Skeletal muscle tissue (tissue), 3 donors: ENCODE measurements at regions not wholly inside any gene's neighbourhood (a gene's known extent, or its start where the extent isn't known, plus 50 kb on each side); places are given as distances from the start of the nearest gene placed in this dataset.

Experiments used
- H3K27ac ChIP-seq: one replicate; pipeline ENCODE4 v1.7.0; 2013; ENCODE audit warnings: mild to moderate bottlenecking, low read depth, low read length, inconsistent platforms
- H3K27me3 ChIP-seq, 3 donors: one replicate each; pipeline ENCODE4 v1.7.0; 2013; ENCODE audit warnings: low read length in 3 of 3; ENCODE audit not compliant: control insufficient read depth in 3 of 3, insufficient read depth in 3 of 3
- H3K36me3 ChIP-seq, 3 donors: one replicate each; pipeline ENCODE4 v1.7.0; 2013; ENCODE audit warnings: low read length in 3 of 3; ENCODE audit not compliant: control insufficient read depth in 3 of 3, insufficient read depth in 3 of 3
- H3K4me1 ChIP-seq, 3 donors: one replicate each; pipeline ENCODE4 v1.7.0; 2013; ENCODE audit warnings: low read length in 3 of 3, mild to moderate bottlenecking in 3 of 3; ENCODE audit not compliant: control insufficient read depth in 3 of 3, insufficient read depth in 3 of 3
- H3K4me3 ChIP-seq, 3 donors: one replicate each; pipeline ENCODE4 v1.7.0; 2013; ENCODE audit warnings: low read length in 3 of 3
- H3K9ac ChIP-seq, 3 donors: one replicate each; pipeline ENCODE4 v1.7.0; 2013; ENCODE audit warnings: low read length in 3 of 3, mild to moderate bottlenecking in 3 of 3, moderate library complexity in 2 of 3, low read depth in 1 of 3
- H3K9me3 ChIP-seq, 3 donors: one replicate each; pipeline ENCODE4 v1.7.0; 2013; ENCODE audit warnings: low read length in 3 of 3; ENCODE audit not compliant: control insufficient read depth in 3 of 3
- donor health status: Osteomylitis.

DNA sequence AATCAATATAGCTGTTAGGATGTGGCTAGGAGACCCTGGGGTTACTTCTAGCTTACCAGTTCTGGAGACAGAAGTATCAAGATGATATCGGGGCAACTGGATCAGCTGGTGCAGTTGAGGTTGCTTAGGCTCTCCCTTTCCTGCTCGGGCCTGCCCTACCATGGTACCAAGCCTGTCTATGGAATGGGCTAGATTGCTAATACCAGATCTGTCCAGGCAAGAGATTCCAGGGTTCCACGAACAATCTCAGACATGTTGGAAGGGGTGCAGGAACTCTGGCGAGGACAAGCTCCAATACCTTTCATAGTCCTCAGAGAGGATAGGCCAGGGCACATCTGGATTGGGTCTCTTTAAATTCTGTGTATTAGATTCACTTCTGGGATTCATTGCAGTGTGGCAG lies 53.8 kb downstream of the ADM start:
- Histone ChIP-seq H3K9ac (no peak overlapping the region), H3K4me1 (peaks cover 4 to 8% (median 6%) of the 10 kb centered on the region in 3 donors), H3K27me3 (no peaks in the 10 kb centered on the region), H3K27ac (no peak overlapping the region), H3K4me3 (no peak overlapping the region), H3K36me3 (no peaks in the 10 kb centered on the region), H3K9me3 (no peaks in the 10 kb centered on the region)

DNA sequence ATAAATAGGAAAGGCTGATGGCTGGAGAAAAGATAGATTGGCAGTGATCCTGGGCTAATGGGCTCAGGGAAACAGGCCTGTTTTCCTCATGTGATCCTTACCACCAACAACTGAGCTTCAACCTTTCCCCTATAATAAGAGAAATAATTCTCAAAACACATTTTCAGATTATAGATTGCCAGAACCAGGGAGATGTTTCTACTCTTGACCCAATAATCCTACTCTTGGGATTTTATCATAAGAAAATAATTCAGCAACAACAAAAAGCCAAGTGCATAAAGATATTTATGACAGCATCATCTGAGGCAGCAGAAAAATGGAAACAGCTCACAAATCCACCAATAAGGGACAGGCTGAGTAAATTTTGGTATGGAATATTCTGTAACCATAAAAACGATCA lies 54.3 kb downstream of the ADM start:
- H3K4me3 ChIP-seq, result no peak overlapping the region
- no peaks in the 10 kb centered on the region for H3K9me3 ChIP-seq
- no peak overlapping the region for H3K27ac ChIP-seq
- H3K27me3 ChIP-seq, result no peaks in the 10 kb centered on the region
- H3K9ac ChIP-seq, result no peak overlapping the region
- peaks cover 4 to 6% (median 6%) of the 10 kb centered on the region in 3 donors for H3K4me1 ChIP-seq
- H3K36me3 ChIP-seq, result no peaks in the 10 kb centered on the region

DNA sequence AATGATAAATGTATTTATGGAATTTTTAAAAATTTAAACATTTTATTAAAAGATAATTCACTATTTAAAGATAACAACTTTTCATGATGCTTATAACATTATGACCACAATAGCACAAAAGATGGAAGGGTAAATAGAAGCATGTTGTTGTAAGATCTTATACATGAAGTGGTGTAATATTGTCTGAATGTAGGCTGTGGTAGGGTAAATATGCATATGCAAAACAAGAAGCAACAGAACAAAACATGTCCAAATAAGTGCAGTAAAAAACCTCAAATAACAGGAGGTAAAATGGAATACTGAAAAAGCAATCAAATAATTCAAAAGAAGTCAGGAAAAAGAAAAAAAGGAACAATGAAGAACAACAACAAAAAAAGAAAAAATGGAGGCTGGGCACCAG lies 56.0 kb downstream of the ADM start:
- Histone ChIP-seq H3K36me3 (no peaks in the 10 kb centered on the region), H3K9ac (no peak overlapping the region), H3K4me3 (no peak overlapping the region), H3K4me1 (no peaks in the 10 kb centered on the region), H3K9me3 (no peaks in the 10 kb centered on the region), H3K27ac (no peak overlapping the region), H3K27me3 (no peaks in the 10 kb centered on the region)

GRCh38 chr11:10365045-10365444 lies 60.2 kb downstream of the ADM start:
- no peaks in the 10 kb centered on the region for H3K9me3 ChIP-seq
- no peak overlapping the region for H3K9ac ChIP-seq
- H3K27ac ChIP-seq, result no peak overlapping the region

GRCh38 chr11:10366568-10367331 lies 61.9 kb downstream of the ADM start:
- H3K9me3 ChIP-seq, result no peaks in the 10 kb centered on the region
- peaks cover 12 to 17% (median 16%) of the 10 kb centered on the region in 3 donors for H3K4me1 ChIP-seq
- peak overlapping the region; percentile 22 to 56 (median 45) for H3K4me3 ChIP-seq
- H3K36me3 ChIP-seq, result no peaks in the 10 kb centered on the region
- H3K27ac ChIP-seq, result peak overlapping the region; percentile 57
- H3K9ac ChIP-seq, result peak overlapping the region; percentile 34 to 55 (median 36)
- H3K27me3 ChIP-seq, result no peaks in the 10 kb centered on the region

More at GRCh38 chr11:10365045-10365444, 60.2 kb downstream of the ADM start:
- Histone ChIP-seq H3K4me3 (no peak overlapping the region), H3K36me3 (no peaks in the 10 kb centered on the region), H3K27me3 (no peaks in the 10 kb centered on the region), H3K4me1 (peaks cover 12 to 17% (median 16%) of the 10 kb centered on the region in 3 donors)

DNA sequence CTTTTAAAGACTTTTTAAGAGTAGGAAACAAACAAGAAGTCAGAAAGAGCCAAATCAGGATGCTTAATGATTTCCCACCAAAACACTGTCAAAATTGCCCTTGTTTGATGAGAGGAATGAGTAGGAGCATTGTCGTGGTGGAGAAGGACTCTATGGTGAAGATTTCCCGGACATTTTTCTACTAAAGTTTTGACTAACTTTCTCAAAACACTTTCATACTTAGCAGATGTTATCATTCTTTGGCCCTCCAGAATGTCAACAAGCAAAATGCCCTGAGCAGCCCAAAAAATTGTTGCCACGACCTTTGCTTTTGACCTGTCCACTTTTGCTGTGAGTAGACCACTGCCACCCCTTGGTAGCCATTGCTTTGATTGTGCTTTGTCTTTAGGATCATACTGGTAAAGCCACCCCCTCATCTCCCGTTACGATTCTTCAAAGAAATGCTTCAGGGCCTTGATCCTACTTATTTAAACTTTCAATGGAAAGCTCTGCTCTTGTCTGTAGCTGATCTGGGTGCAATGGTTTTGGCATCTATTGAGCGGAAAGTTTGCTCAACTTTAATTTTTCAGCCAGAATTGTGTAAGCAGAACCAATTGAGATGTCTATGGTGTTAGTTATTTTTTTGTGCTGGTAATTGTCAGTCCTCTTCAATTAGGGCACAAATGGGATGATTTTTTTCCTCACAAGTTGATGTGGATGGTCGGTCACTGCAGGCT lies 67.2 kb downstream of the ADM start:
- peaks cover 29 to 43% (median 41%) of the 10 kb centered on the region in 3 donors for H3K4me1 ChIP-seq
- no peaks in the 10 kb centered on the region for H3K9me3 ChIP-seq
- H3K36me3 ChIP-seq, result no peaks in the 10 kb centered on the region
- H3K27ac ChIP-seq, result no peak overlapping the region
- H3K27me3 ChIP-seq, result no peaks in the 10 kb centered on the region
- H3K4me3 ChIP-seq, result no peak overlapping the region
- no peak overlapping the region for H3K9ac ChIP-seq

GRCh38 chr11:10373340-10373739 lies 68.5 kb downstream of the ADM start:
- Histone ChIP-seq H3K9ac (no peak overlapping the region), H3K9me3 (no peaks in the 10 kb centered on the region), H3K27me3 (no peaks in the 10 kb centered on the region), H3K4me1 (peaks cover 28 to 42% (median 41%) of the 10 kb centered on the region in 3 donors), H3K27ac (no peak overlapping the region), H3K36me3 (no peaks in the 10 kb centered on the region), H3K4me3 (no peak overlapping the region)

GRCh38 chr11:10373929-10374328 lies 69.1 kb downstream of the ADM start:
- peaks cover 28 to 44% (median 41%) of the 10 kb centered on the region in 3 donors for H3K4me1 ChIP-seq
- no peaks in the 10 kb centered on the region for H3K36me3 ChIP-seq
- H3K27ac ChIP-seq, result no peak overlapping the region
- no peaks in the 10 kb centered on the region for H3K9me3 ChIP-seq
- no peaks in the 10 kb centered on the region for H3K27me3 ChIP-seq
- H3K9ac ChIP-seq, result no peak overlapping the region
- H3K4me3 ChIP-seq, result no peak overlapping the region

GRCh38 chr11:10374386-10374785 lies 69.5 kb downstream of the ADM start:
- H3K4me3 ChIP-seq, result no peak overlapping the region
- no peaks in the 10 kb centered on the region for H3K9me3 ChIP-seq
- peaks cover 28 to 44% (median 41%) of the 10 kb centered on the region in 3 donors for H3K4me1 ChIP-seq
- H3K27me3 ChIP-seq, result no peaks in the 10 kb centered on the region
- H3K9ac ChIP-seq, result no peak overlapping the region
- no peaks in the 10 kb centered on the region for H3K36me3 ChIP-seq
- no peak overlapping the region for H3K27ac ChIP-seq

GRCh38 chr11:10375280-10375971 lies 70.6 kb downstream of the ADM start:
- Histone ChIP-seq H3K27ac (peak overlapping the region; percentile 34), H3K9ac (no peak overlapping the region), H3K27me3 (no peaks in the 10 kb centered on the region)

More at GRCh38 chr11:10375280-10375971, 70.6 kb downstream of the ADM start:
- no peaks in the 10 kb centered on the region for H3K36me3 ChIP-seq
- peaks cover 28 to 49% (median 41%) of the 10 kb centered on the region in 3 donors for H3K4me1 ChIP-seq
- no peaks in the 10 kb centered on the region for H3K9me3 ChIP-seq
- no peak overlapping the region for H3K4me3 ChIP-seq
